ENCODE measurements at regions not wholly inside any gene's neighbourhood (a gene's known extent, or its start where the extent isn't known, plus 50 kb on each side); places are given as distances from the start of the nearest gene placed in this dataset.

DNA sequence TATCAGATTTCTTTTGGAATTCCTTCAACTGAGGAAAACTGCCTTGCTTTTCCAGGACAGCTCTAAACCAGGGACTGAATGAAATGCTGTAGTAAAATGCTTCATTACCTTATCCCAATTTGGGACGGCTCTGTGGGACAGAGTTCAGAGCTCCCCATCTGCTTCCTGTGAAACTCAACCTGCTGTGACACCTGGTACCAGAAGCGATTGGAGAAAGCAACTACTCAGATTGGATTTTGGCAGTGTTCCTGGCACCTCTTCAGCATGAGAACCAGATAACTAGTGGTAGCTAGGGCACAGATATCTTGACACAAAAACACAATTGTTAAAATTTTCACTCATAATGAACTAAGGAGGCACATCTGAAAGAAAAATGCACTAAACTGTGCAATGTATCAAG, 539.1 kb downstream of the SI start:
- no peak for DNase-seq

DNA sequence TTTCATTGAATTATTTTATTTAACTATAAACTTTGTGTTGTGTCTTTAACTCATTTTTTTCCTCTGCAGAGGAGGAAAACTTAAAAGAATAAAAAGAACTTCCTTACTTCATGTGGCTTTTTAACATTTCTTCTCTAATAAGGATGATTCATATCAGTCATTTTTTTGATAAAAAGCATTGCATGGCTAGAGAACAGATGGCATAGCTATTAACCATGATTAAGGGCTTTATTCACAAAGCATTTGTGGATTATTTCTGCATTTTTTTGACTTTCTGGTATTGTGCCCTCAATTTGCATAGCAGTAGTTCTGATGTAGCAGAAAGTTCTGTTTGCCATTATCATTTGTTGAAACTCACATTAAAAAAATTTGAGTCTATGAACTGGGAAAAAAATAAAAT, 540.8 kb downstream of the SI start:
- DNase-seq = no peak

DNA sequence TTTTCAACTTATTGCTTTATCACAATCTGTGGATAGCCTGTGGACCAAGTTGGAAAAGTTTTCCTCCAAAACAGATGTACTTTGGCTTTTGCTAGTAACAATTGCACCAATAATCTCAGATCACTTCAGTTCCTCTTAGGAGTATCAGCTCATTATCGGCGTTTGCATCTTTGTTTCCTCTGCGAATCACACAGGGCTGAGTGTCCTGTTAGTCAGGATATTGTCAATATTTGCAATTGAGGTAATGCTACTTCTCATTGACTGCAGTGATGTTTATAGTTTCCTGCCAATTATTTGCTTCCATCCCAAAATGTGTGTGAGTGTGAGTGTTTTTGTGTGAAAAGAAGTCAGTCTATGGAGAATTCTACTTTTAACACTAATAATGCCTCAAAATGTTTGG, 545.0 kb downstream of the SI start:
- no peak for DNase-seq

DNA sequence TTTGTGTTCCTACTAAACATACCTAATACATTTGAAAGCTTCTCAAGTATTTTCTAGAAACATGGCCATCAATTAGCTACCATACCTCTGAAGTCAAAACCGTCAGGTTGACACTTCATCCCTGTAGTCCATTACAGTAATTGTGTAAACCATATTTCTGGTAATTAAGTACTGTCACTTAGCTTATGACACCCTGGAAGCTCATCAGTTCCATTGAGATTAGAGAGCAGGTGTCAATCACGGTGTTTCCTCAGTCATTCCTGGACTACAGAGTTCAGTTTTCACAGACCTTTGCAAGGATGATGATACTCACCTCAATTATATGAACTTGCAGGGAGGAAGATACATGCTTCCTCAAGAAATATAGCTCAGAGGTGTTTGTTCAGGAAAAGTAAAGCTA, 552.0 kb downstream of the SI start:
- DNase-seq = no peak

DNA sequence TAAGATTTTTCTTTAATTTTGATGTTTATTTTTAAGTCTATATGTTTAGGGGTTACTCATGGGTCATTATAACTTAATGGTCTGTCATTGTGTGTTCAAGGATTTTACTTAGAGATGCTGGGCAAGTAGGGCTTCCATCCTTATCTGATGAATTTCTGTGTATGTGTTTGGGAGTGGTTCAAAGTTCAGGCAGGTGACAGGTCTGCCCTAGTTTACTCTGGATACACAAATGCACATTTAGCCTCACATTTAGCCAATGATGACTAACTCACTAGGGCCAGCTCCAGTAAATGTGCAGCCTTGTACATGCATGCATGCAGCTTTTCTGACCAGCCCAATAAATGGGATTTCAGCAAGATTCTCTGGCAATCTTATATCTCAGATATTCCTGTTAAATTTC, 554.1 kb downstream of the SI start:
- DNase-seq = no peak

DNA sequence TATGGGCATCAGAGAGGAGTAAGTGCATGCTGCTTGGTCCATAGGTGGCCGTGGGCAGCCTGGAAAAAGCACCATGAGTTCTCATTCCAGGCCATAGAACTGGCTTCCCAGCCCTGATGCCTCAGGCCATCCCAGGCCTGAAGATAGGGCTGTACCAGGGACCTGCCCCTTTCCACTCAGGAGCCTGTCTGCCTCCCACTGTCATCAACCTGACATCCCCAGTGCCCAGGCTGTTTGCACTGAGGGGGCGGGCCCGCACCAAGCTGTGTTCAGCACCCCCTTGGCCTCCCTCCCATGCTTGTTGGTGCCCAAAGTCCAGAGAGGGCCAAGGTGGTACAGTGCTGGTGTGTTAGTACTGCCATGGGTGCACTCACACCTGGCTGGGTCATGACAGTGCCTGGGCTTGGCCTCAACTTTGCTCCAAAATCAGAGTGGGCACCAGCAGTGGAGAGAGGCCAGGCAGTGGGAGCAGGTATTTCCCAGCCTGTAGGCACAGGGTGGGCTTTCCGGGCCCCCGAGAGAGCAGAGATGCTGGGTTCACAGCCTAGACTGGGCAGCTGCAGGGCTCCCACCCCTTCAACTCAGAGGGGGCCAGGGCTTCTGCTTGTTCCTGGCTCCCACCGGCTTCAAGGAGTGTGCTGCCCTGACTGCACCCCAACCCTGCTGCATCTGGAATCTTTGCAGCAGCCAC, 556.1 kb downstream of the SI start:
- DNase-seq = no peak

DNA sequence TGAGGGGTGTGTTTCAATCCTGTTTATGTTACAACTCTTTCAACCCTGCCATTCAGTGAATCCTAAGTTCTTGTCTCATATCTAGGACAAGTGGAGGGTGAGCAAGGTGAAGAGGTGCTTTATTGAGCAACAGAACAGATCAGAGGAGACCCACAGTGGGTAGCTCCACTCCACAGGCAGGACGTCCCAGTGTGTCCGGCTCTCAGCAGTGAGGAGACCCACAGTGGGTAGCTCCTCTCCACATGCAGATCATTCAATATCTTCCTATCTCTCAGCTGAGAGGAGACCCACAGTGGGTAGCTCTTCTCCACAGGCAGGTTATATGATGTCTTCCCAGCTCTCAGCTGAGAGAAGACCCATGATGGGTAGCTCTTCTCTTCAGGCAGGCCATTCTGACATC, 556.7 kb downstream of the SI start:
- DNase-seq = no peak

DNA sequence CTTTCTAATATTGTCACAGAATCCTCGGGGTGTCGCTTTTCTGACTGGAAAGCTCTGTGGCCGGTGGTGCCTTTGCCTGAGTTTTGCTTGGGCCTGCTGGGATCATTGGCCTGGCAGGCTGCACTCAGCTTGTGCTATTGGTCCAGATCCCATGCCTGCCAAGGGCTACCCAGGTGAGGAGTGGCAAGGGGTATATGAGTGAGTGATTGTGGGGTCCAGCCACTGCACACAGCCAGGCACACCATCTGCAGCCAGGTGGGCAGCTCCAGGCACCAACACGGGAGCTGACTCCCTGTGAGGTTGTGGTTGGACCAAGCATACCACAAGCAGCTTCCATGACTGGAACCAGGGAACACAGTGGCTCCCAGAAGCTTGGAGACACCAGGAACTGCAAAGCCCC, 557.2 kb downstream of the SI start:
- DNase-seq = no peak

DNA sequence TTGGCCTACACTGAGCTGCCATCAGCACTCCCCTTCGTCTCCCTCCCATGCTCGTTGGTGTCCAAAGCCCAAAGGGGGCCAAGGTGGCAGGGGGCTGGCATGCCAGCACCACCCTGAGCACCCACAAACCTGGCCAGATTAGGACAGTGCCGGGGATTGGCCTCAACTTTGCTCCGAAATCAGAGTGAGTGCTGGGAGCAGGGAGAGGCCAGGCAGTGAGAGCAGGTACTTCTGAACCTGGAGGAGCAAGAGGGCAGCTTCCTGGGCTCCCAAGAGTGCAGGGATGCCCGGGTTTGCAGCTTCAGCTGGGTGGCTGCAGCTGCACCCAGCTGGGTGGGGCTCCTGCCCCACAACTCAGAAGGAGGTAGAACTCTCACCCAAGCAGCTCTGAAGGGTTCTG, 563.0 kb downstream of the SI start:
- no peak for DNase-seq

DNA sequence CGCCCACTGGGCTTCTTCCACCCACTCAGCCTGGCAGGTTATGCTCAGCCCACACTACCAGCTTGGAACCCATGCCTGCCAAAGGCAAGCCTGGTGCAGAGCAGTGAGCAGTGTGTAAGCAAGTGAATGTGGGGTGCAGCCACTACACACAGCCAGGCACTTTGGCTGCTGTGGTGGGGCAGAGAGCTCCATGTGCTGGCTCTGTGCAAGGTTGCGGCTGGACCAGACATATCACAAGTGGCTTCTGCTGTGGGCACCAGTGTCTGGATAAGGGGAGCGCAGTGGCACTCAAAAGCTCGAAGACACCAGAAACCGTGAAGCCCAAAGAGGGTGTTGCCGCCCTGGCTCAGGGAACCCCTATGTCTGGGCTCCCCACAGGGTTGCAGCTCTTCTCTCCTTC, 563.7 kb downstream of the SI start:
- no peak for DNase-seq

DNA sequence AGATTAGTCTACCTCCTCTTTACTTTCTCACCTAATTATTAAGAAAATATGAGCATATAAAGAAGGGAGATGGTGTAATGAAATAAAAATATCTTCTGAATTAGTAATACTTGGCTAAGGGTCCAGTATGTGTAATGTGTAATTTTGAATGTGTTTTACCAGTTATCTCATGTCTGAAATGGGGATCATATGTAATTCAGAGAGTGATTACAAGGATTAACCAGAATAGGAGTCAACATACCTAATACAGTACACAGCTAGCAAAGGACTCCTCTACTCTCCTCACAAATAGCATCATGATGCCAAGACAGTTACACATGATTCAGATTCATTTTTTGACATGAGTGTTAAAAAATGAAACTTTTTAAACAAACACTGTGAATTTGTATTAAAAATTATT, 570.4 kb downstream of the SI start:
- no peak for DNase-seq

DNA sequence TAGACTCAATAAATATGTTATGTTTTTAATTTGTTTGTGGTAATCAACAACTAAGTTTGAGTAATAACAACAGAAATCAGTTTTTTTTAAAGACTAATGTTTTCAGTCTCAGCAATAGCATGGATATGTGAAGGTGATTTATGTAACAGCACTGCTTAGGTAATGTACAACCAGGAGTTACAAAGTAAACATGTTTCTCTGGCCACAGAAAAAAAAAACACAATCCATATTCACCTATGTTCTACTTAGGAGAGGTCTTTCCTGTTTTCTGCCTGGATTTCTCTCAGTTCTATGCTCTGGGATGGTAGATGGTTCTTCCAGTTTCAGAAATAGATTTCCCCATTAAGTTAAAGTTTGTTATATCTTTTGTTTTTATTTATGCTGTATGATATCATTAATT, 579.4 kb downstream of the SI start:
- DNase-seq = no peak

DNA sequence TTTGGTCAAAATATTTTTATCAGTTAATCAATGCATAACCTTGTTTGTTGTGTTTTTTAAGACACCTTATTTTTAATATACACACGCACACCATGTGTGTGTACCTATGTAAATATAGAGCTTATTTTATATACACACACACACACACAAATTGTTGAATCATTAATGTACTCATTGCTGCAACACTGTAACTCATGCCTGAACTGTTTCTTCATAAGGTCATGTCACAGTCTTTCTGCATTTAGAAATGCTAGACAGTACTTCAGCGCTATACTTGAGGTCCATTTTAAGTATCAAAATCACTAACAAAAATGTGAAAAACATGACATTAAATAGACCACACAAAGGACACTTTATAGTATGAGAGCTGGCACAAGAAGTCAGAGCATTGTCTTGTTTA, 589.4 kb downstream of the SI start:
- DNase-seq = no peak

DNA sequence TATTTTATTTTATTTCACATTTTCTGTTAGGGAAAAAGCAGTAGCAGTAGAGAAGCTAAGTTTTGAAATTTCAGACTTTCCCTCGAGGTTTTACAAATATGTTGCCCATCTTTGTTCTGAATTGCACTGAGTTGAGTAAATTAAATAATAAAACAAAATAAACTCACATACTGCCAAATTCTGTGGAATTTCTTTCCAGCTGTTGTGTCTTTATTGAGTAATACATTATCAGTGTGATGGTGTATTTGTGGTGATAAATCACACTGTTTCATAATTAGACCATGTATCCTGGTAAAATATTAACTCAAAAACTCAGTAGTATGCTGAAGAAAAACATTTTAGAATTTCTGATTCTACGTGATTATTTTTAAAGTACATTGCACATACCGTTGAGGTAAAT, 592.1 kb downstream of the SI start:
- no peak for DNase-seq

DNA sequence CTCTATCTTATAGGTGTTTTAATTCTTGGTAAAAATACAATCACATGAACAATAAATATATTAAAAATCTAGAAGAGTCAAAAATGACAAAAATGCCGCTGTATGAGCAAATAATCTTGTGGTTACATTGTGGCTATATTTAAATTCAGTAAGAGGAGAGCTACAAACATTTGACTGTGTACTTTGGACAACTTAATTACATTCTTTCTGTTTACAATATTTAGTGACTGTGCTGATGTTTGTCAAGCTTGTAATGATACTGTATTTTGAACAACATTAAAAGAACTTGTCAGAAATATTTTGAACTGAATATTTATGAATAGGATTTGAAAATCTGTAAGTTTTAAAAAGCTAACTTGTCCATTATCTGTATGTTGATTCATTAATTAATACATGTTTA, 598.3 kb downstream of the SI start:
- no peak for DNase-seq

DNA sequence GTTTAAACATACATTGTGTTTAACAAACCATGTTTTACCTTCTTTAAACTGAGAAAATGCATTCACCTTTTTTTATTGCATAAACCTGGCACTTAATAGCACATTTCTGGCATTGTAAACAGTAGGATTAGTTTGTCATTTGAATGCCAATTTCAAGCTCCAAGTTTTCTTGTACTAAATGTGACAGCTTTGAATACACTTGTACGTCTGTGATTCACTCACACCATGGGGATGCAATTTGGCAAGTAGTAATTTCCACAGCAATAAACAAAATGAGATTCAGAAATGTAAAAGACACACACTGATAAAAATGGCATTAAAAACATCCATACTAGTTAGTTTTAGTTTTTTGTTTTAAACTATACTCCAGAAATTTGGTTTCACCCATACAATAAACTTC, 598.9 kb downstream of the SI start:
- no peak for DNase-seq

DNA sequence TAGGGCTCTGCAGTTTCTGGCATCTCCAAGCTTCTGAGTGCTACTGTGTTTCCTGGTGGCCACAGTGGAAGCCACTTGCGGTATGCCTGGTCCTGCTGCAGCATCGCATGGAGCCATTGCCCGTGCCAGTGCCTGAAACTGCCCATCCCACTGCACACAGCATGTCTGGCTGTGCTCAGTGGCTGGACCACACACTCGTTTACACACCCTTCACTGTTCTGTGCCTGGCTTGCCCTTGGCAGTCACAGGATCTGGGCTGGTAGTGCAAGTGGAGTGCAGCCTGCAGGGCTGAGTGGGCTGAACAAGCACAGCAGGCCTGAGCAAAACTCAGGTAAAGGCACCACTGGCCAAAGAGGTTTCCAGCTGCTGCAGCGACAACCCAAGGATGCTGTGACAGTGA, 600.0 kb downstream of the SI start:
- DNase-seq = no peak

DNA sequence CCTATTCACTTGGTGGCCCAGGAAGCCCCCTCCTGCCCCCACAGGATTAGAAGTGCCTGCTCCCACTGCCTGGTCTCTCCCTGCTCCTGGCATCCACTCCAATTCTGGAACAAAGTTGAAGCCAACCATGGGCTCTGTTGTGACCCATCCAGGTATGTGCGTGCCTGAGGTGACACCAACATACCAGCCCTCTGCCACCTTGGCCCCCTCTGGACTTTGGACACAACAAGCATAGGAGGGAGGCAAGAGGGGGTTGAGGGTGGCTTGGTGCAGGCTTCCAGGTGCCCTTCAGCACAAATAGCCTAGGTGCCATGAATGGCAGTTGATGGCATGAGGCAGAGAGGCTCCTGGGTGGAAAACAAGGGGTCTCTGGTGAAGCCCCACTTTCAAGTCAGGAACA, 600.9 kb downstream of the SI start:
- DNase-seq = no peak

DNA sequence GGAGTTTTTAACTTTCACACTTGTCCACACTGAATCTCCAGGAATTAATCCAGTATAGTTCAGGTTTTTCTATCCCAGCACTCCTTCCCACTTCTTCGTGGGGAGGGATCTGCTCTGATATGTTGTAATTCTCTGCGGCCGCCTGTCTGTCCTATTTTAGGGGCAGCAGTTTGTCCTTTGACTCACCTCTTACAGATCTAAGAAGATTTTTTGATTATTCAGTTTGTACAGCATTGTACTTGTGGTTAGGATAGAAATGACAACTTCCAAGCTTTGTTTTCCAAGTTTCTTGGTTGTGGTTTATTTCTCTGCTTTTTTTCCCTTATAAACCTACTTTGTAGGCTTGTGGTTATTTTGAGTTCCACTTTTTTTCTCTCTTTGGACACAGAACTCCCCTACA, 601.7 kb downstream of the SI start:
- no peak for DNase-seq

DNA sequence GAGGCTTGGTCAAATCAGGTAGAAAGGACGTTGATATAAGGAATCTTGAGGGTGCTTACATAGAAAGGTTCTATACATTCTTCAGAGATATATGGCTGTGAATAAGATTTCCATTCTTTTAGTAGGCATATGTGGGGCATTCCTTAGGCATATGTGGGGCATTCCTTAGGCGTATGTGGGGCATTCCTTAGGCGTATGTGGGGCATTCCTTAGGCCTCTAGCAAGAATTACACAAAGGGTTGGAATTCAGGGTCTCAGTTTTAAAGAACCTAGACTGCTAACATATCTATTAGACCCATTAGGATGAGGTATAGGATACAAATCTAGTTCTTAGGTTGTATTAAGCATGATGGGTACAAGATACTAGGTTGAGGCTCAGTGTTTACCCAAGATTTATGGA, 607.8 kb downstream of the SI start:
- DNase-seq = no peak

DNA sequence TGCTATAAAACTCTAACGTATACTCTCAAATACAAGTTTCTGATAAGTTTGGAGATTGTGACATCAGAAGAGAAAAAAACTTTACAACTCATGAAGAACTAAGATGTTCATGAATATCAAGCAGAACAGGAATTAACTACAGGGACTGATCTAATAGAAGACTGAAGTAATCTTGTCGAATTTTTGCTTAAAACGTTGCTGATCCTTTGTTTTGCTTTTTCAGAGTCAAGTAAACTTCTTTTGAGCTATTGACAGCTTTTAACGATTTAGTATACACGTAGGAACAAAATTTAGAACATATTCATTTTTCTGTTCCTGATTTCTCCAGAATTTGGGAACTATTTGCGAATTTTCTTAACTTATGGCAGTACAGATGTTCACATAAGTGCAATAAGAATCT, 610.2 kb downstream of the SI start:
- DNase-seq = no peak

DNA sequence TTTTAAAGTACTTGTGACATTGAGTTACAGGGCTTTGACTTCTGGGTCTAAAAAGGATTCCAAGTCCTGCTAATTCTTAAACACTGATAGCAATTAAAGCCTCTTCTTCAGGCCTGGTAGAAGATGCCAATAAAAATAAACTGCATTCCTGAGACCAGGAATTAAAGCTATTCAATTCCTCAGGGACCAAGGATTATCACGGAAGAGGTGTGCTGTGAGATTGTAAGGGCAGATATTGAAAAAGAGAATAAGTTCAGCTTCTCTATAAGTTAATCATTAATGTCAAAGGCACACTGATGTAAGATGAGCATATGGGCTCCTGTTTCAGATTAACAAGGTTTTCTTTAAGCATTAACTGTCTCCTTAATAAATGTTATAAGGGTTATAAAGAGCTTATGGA, 611.3 kb downstream of the SI start:
- DNase-seq = no peak

DNA sequence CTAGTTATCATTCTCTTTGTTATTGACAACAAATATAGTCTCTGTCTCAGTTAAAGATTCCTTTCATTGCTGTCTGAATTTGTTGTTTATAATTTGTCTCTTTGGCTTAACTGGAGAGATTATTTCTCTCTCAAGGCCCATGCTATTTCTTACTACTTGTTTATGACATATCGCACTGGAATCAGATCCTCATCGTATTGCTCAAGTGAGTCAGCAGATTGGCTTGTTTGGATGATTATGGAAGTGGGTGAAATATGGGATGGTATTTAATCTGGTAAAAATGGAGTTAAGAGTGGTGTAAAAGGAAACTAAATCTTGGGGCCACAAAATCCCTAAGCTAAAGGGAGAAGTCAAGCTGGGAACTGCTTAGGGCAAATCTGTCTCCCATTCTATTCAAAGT, 613.1 kb downstream of the SI start:
- DNase-seq = no peak

DNA sequence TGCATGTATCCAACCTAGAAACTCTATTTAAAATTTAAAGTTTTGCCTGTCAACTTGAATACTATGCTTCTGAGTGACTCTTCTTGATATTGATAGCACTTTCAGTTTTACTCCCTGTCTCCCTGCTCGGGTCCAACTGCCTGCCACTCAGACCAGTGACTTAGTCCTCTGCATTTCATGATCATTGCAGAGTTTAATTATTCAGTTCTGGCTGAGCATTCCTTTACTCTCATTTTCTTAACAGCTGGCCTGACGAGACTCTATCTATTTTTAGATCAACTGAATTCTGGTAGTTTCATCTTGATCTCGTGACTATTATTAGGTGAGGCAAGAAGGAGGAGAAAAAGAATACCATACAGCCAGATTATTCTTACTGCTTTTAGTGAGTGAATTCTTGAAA, 617.4 kb downstream of the SI start:
- DNase-seq = no peak

DNA sequence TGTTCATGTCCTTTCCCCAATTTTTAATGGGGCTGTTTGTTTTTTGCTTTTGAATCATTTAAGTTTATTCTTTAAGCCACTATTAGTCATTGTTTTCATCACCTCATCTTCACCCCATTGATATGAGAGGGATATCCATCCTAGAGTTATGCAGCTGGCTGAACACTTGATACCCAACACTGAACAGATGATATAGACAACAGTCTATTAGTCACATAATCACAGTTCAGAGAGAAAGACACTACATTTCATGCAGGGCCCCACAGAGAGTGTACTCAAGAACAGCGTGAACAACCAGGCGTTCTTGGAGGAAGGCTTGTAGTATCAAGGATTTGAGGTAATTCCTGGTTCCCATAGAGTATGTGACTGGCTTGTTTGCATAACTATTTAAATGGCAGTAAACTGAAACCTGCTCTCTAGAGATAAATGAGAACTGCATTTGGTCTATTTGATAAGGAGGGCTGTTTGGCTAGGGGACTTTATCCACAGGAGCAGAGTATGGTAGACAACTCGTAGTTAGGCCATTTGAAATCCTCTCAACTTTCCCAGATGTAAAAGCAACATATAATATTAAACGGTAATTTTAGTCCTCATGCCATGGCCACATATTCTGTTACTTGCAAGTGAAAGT, 618.7 kb downstream of the SI start:
- DNase-seq = no peak

DNA sequence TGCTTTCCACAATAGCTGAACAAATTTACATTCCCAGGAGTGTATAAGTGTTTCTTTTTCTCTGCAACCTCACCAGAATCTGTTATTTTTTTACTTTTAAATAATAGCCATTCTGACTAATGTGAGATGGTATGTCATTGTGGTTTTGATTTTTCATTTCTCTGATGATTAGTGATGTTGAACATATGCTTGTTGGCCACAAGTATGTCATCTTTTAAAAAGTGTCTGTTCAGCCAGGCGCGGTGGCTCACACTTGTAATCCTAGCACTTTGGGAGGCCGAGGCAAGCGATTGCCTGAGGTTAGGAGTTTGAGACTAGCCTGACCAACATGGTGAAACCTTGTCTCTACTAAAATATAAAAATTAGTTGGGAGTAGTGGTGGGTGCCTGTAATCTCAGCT, 619.3 kb downstream of the SI start:
- DNase-seq = no peak

Measured in SIG-M5 (cell line).